Loucy (cell line): ENCODE measurements at regions not wholly inside any gene's neighbourhood (a gene's known extent, or its start where the extent isn't known, plus 50 kb on each side); places are given as distances from the start of the nearest gene placed in this dataset.

Source experiments
- H2AFZ ChIP-seq: fragments of 200-600 bp; sonication (generic); 2 replicates; pipeline ENCODE4 v1.6.0; 2016; ENCODE audit warnings: antibody characterized with exemption, mild to moderate bottlenecking, low read length, moderate library complexity
- H3F3A ChIP-seq: fragments of 200-600 bp; 2 replicates; pipeline ENCODE4 v1.6.0; 2016; ENCODE audit warnings: antibody characterized with exemption, low read depth, mild to moderate bottlenecking
- H3K27me3 ChIP-seq: fragments of 200-600 bp; sonication (generic); 2 replicates; pipeline ENCODE4 v1.6.1; 2014; ENCODE audit warnings: low read length, mild to moderate bottlenecking; ENCODE audit not compliant: insufficient read depth, poor library complexity, severe bottlenecking
- H3K36me3 ChIP-seq: fragments of 200-600 bp; sonication (generic); 2 replicates; pipeline ENCODE4 v1.6.1; 2016; ENCODE audit warnings: low read length; ENCODE audit not compliant: insufficient read depth
- H3K4me1 ChIP-seq: fragments of 200-600 bp; sonication (generic); 2 replicates; pipeline ENCODE4 v1.5.1; 2014; ENCODE audit warnings: low read length, mild to moderate bottlenecking; ENCODE audit not compliant: insufficient read depth, poor library complexity, severe bottlenecking
- H3K4me2 ChIP-seq: fragments of 200-600 bp; sonication (generic); 2 replicates; pipeline ENCODE4 v1.6.0; 2014; ENCODE audit warnings: antibody characterized with exemption, low read length, low read depth, mild to moderate bottlenecking; ENCODE audit not compliant: poor library complexity, severe bottlenecking
- H3K4me3 ChIP-seq: fragments of 200-600 bp; sonication (generic); 2 replicates; pipeline ENCODE4 v1.5.1; 2014; ENCODE audit warnings: low read length, mild to moderate bottlenecking, mixed read lengths; ENCODE audit not compliant: poor library complexity, severe bottlenecking
- H3K79me2 ChIP-seq: fragments of 200-600 bp; sonication (generic); 2 replicates; pipeline ENCODE4 v1.6.1; 2014; ENCODE audit warnings: low read length; ENCODE audit not compliant: insufficient read depth
- H3K9ac ChIP-seq: fragments of 200-600 bp; sonication (generic); 2 replicates; pipeline ENCODE4 v1.6.0; 2014; ENCODE audit warnings: mild to moderate bottlenecking, low read depth, low read length, moderate library complexity; ENCODE audit not compliant: poor library complexity, severe bottlenecking
- H3K9me2 ChIP-seq: fragments of 200-600 bp; sonication (generic); replicated peaks from 2 replicates; pipeline ENCODE4 v1.6.1; 2016; ENCODE audit warnings: low read depth, low read length, mixed read lengths
- H3K9me3 ChIP-seq: fragments of 200-600 bp; sonication (generic); 2 replicates; pipeline ENCODE4 v1.6.1; 2014; ENCODE audit warnings: mild to moderate bottlenecking, antibody characterized with exemption, low read length, low read depth; ENCODE audit not compliant: insufficient read depth
- H4K20me1 ChIP-seq: fragments of 200-600 bp; sonication (generic); 2 replicates; pipeline ENCODE4 v1.6.0; 2014; ENCODE audit warnings: antibody characterized with exemption, low read length, mild to moderate bottlenecking; ENCODE audit not compliant: insufficient read depth, poor library complexity, severe bottlenecking
- CTCF ChIP-seq: fragments of 200-600 bp; sonication (generic); conservative IDR thresholded peaks from 2 replicates; pipeline ENCODE4 v1.5.1; 2014; ENCODE audit warnings: mild to moderate bottlenecking, antibody characterized with exemption, low read length
- EZH2phosphoT487 ChIP-seq: fragments of 200-600 bp; IDR thresholded peaks from 2 replicates; pipeline ENCODE4 v1.6.1; 2018; ENCODE audit warnings: antibody characterized with exemption, mild to moderate bottlenecking, moderate library complexity, borderline replicate concordance

GRCh38 chr13:76389321-76389720 is 496.9 kb downstream of the KCTD12 start:
- no peaks in the 10 kb centered on the region for H3K9me3 ChIP-seq
- peaks cover 12% of the 10 kb centered on the region for H3K4me1 ChIP-seq
- H3F3A ChIP-seq, result no peaks in the 10 kb centered on the region
- no peaks in the 10 kb centered on the region for H4K20me1 ChIP-seq
- TF ChIP-seq CTCF (no peak), EZH2phosphoT487 (no peak)
- no peaks in the 10 kb centered on the region for H3K9me2 ChIP-seq
- no peaks in the 10 kb centered on the region for H3K27me3 ChIP-seq
- no peaks in the 10 kb centered on the region for H3K36me3 ChIP-seq
- no peaks in the 10 kb centered on the region for H3K79me2 ChIP-seq
- no peak overlapping the region for H2AFZ ChIP-seq
- no peak overlapping the region for H3K4me3 ChIP-seq
- no peak overlapping the region for H3K9ac ChIP-seq
- no peak overlapping the region for H3K4me2 ChIP-seq

GRCh38 chr13:76387566-76387965 is 498.6 kb downstream of the KCTD12 start:
- H3K9ac ChIP-seq, result no peak overlapping the region
- H3K27me3 ChIP-seq, result no peaks in the 10 kb centered on the region
- H3K9me2 ChIP-seq, result no peaks in the 10 kb centered on the region
- H3K79me2 ChIP-seq, result no peaks in the 10 kb centered on the region
- H3K4me2 ChIP-seq, result peak overlapping the region; percentile 3
- H3K9me3 ChIP-seq, result no peaks in the 10 kb centered on the region
- no peaks in the 10 kb centered on the region for H3F3A ChIP-seq
- H3K4me3 ChIP-seq, result no peak overlapping the region
- H3K36me3 ChIP-seq, result no peaks in the 10 kb centered on the region
- no peak overlapping the region for H2AFZ ChIP-seq
- TF ChIP-seq CTCF (no peak), EZH2phosphoT487 (no peak)
- H4K20me1 ChIP-seq, result no peaks in the 10 kb centered on the region
- H3K4me1 ChIP-seq, result peaks cover 12% of the 10 kb centered on the region

- Histone ChIP-seq H2AFZ (no peak overlapping the region), H3K4me1 (peaks cover 12% of the 10 kb centered on the region), H4K20me1 (no peaks in the 10 kb centered on the region), H3K79me2 (no peaks in the 10 kb centered on the region), H3K27me3 (no peaks in the 10 kb centered on the region), H3K9ac (no peak overlapping the region), H3F3A (no peaks in the 10 kb centered on the region), H3K36me3 (no peaks in the 10 kb centered on the region), H3K4me3 (no peak overlapping the region), H3K4me2 (no peak overlapping the region), H3K9me3 (no peaks in the 10 kb centered on the region), H3K9me2 (no peaks in the 10 kb centered on the region)
- TF ChIP-seq EZH2phosphoT487 (no peak), CTCF (no peak)
These were observed 499.9 kb downstream of the KCTD12 start for GRCh38 chr13:76386321-76386720.
